ENCODE measurements at regions not wholly inside any gene's neighbourhood (a gene's known extent, or its start where the extent isn't known, plus 50 kb on each side); places are given as distances from the start of the nearest gene placed in this dataset.

DNA sequence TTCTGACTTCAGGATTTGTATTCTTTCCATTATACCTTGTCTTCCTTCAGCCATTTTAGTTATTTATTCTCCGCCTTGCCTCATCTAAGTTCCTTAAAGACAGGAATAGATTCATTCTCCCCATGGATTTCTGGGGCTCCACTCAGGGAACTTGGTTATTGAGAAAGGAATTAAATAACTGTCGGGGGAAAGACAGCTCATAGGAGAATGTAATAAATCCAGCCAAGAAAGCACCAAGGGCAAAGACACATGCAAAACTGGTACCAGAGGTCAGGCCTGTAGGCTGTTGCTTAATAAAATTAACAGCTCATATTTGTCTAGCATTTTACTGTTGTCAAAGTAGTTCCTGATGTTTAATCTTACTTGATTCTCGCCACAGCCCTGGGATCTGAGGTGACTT, 357.2 kb downstream of the TMEM38B start:
- DNase-seq (ENCODE audit: low read depth, low spot score): no peak
- Histone ChIP-seq H3K4me3 (no peak overlapping the region), H3K9ac (ENCODE audit: insufficient read length) (no peak overlapping the region), H3K9me3 (ENCODE audit: low read depth, low read length) (no peaks in the 10 kb centered on the region), H3K27ac (no peak overlapping the region), H3K36me3 (ENCODE audit: insufficient read depth, low read length) (no peaks in the 10 kb centered on the region)
- no peak for TF ChIP-seq EZH2 (IDR thresholded peaks at IDR 0.05)
- no peak for TF ChIP-seq POLR2AphosphoS5 (IDR thresholded peaks at IDR 0.05; ENCODE audit: borderline replicate concordance, low read depth, low read length)
- TF ChIP-seq FOXP2 (optimal IDR thresholded peaks at IDR 0.05; ENCODE audit: control extremely low read depth, extremely low read length, insufficient read depth): no peak

DNA sequence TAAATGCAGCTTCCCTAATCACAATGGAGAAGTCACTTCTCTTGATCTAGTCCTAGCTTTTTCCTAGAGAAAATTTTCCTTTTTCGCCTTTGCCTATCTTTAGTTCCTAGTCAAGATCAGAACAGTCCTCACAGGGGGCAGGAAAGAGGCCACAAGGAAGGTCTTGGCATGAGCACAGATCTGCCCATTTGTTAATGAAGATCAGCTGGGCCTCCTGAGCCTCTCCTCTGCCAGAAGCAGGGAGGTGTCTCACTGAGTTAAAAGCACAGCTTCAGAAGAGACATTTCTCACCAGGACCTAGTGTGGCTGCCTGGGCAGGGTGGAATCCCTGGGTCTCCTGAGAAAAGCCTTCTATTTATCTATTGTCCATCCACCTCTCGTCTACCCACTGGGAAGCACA, 357.8 kb downstream of the TMEM38B start:
- Histone ChIP-seq H3K4me3 (no peak overlapping the region), H3K27ac (no peak overlapping the region), H3K9ac (ENCODE audit: insufficient read length) (no peak overlapping the region), H3K9me3 (ENCODE audit: low read depth, low read length) (no peaks in the 10 kb centered on the region), H3K36me3 (ENCODE audit: insufficient read depth, low read length) (no peaks in the 10 kb centered on the region)
- no peak for DNase-seq (ENCODE audit: low read depth, low spot score)
- TF ChIP-seq FOXP2 (optimal IDR thresholded peaks at IDR 0.05; ENCODE audit: control extremely low read depth, extremely low read length, insufficient read depth) (no peak), EZH2 (IDR thresholded peaks at IDR 0.05) (no peak), POLR2AphosphoS5 (IDR thresholded peaks at IDR 0.05; ENCODE audit: borderline replicate concordance, low read depth, low read length) (no peak)

DNA sequence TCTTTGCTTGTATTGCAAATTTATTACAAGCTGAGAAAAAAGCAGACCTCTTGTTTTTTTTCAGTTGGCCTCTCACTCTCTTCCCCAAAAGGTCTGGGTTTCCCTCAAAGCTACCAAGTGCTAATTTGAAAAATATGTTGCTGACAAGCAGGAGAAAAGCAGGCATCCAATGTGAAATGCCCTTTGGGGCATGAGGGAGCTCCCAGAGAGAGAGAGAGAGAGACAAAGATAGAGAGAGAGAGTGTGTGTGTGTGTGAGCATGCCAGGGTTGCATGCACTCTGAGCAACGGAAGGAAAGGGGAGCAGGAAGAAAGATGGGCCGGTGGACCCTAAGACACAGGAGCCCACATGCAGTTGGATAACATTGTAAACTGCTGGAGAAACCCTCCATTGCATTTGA, 358.4 kb downstream of the TMEM38B start:
- no peak for TF ChIP-seq FOXP2 (optimal IDR thresholded peaks at IDR 0.05; ENCODE audit: control extremely low read depth, extremely low read length, insufficient read depth)
- TF ChIP-seq POLR2AphosphoS5 (IDR thresholded peaks at IDR 0.05; ENCODE audit: borderline replicate concordance, low read depth, low read length): no peak
- no peak for TF ChIP-seq EZH2 (IDR thresholded peaks at IDR 0.05)
- no peak overlapping the region for H3K4me3 ChIP-seq
- H3K9ac ChIP-seq (ENCODE audit: insufficient read length): no peak overlapping the region
- DNase-seq (ENCODE audit: low read depth, low spot score): no peak
- no peaks in the 10 kb centered on the region for H3K36me3 ChIP-seq (ENCODE audit: insufficient read depth, low read length)
- no peak overlapping the region for H3K27ac ChIP-seq
- no peaks in the 10 kb centered on the region for H3K9me3 ChIP-seq (ENCODE audit: low read depth, low read length)

DNA sequence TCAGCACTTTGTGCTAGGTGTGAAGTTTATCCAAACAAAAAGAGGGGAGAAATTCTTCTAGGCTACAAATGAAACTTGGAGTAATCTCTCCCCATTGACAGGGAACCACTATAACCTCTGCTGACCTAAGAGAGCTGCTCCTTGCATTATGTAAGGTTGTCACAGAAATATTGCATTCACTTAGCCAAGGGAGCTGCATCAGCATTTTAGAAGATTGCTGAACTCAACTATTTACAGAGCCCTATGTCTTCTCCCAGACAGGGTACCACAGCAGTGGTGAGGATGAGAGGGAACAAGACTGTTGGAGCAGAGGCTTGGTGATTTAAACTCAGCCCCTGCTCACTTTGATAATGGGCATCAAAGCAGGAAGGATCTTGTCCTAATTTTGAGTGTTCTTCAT, 362.0 kb downstream of the TMEM38B start:
- no peak overlapping the region for H3K27ac ChIP-seq
- no peak overlapping the region for H3K9ac ChIP-seq (ENCODE audit: insufficient read length)
- DNase-seq (ENCODE audit: low read depth, low spot score): no peak
- TF ChIP-seq FOXP2 (optimal IDR thresholded peaks at IDR 0.05; ENCODE audit: control extremely low read depth, extremely low read length, insufficient read depth) (no peak), POLR2AphosphoS5 (IDR thresholded peaks at IDR 0.05; ENCODE audit: borderline replicate concordance, low read depth, low read length) (no peak), EZH2 (IDR thresholded peaks at IDR 0.05) (no peak)
- no peak overlapping the region for H3K4me3 ChIP-seq
- no peaks in the 10 kb centered on the region for H3K36me3 ChIP-seq (ENCODE audit: insufficient read depth, low read length)
- no peaks in the 10 kb centered on the region for H3K9me3 ChIP-seq (ENCODE audit: low read depth, low read length)

DNA sequence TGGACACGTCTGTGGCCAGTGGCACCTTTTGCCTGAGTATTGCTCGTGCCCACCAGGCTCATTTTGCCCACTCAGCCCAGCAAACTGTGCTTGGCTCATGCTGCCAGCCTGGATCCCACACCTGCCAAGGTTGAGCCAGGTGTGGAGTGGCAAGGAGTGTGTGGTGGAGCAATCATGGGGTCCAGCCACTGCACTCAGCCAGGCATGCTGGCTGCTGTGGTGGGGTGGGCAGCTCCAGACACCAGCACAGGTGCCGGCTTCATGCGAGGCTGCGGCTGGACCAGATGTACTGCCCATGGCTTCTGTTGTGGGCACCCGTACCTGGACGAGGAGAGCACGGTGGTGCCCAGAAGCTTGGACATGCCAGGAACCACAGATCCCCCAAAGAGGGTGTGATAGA, 364.1 kb downstream of the TMEM38B start:
- TF ChIP-seq POLR2AphosphoS5 (IDR thresholded peaks at IDR 0.05; ENCODE audit: borderline replicate concordance, low read depth, low read length) (no peak), FOXP2 (optimal IDR thresholded peaks at IDR 0.05; ENCODE audit: control extremely low read depth, extremely low read length, insufficient read depth) (no peak), EZH2 (IDR thresholded peaks at IDR 0.05) (no peak)
- no peak overlapping the region for H3K9ac ChIP-seq (ENCODE audit: insufficient read length)
- no peaks in the 10 kb centered on the region for H3K9me3 ChIP-seq (ENCODE audit: low read depth, low read length)
- no peak for DNase-seq (ENCODE audit: low read depth, low spot score)
- H3K4me3 ChIP-seq: no peak overlapping the region
- H3K27ac ChIP-seq: no peak overlapping the region
- H3K36me3 ChIP-seq (ENCODE audit: insufficient read depth, low read length): no peaks in the 10 kb centered on the region

DNA sequence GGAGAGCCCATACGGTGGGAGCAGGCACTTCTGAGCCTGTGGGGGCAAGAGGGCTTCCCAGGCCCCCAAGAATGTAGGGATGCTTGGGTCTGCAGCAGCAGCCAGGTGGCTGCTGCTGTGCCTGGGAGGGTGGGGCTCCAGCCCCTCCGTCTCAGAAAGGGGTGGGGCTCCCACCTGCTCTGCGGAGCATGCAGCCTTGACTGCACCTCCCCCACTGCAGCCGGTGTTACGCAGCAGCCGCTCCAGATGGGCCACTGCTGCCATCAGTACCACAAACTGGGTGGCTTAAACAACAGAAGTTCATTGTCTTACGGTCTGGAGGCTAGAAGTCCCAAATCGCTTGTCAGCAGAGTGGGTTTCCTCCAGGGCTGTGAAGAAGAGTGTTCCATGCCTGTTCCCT, 365.5 kb downstream of the TMEM38B start:
- Histone ChIP-seq H3K9me3 (ENCODE audit: low read depth, low read length) (no peaks in the 10 kb centered on the region), H3K9ac (ENCODE audit: insufficient read length) (no peak overlapping the region), H3K4me3 (no peak overlapping the region), H3K27ac (no peak overlapping the region), H3K36me3 (ENCODE audit: insufficient read depth, low read length) (no peaks in the 10 kb centered on the region)
- no peak for TF ChIP-seq FOXP2 (optimal IDR thresholded peaks at IDR 0.05; ENCODE audit: control extremely low read depth, extremely low read length, insufficient read depth)
- TF ChIP-seq EZH2 (IDR thresholded peaks at IDR 0.05): no peak
- no peak for DNase-seq (ENCODE audit: low read depth, low spot score)

DNA sequence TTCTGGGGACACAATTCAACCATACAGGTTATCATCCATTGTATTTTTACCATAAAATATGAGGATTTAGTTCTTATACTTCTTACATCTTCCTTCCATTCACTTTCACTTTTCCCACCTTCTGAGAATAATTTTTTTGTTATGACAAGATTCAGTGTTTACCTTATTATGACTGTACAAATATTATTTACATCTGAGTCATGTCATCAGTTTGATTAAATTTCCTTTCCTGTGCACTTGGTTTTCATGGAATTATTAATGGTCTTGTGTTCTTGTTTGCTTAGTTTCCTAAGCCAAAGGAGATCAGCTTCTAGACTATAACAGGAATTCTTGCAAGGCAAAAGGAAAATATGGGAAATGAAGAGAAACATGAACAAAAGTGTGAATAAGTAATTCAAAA, 366.5 kb downstream of the TMEM38B start:
- Histone ChIP-seq H3K9me3 (ENCODE audit: low read depth, low read length) (no peaks in the 10 kb centered on the region), H3K27ac (no peak overlapping the region), H3K9ac (ENCODE audit: insufficient read length) (no peak overlapping the region), H3K36me3 (ENCODE audit: insufficient read depth, low read length) (no peaks in the 10 kb centered on the region), H3K4me3 (no peak overlapping the region)
- DNase-seq (ENCODE audit: low read depth, low spot score): no peak
- TF ChIP-seq FOXP2 (optimal IDR thresholded peaks at IDR 0.05; ENCODE audit: control extremely low read depth, extremely low read length, insufficient read depth): no peak
- TF ChIP-seq EZH2 (IDR thresholded peaks at IDR 0.05): no peak
- no peak for TF ChIP-seq POLR2AphosphoS5 (IDR thresholded peaks at IDR 0.05; ENCODE audit: borderline replicate concordance, low read depth, low read length)

DNA sequence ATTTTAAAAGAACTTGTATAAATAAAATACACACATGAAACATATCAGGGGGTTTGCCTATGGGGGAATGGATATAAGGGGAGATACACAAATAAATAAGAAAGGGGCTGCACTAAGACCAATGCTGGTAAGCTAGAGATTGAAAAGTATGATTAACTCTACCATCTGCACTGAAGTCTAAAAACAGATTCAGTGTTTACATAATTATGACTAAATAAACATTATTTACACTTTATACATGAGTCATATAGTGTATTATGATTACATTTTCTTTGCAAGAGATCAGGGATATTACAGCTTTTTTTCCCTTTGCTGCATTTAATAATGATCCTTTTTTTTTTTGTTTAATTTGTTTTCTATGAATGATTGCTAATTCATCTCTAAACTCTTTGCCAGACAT, 367.9 kb downstream of the TMEM38B start:
- no peaks in the 10 kb centered on the region for H3K36me3 ChIP-seq (ENCODE audit: insufficient read depth, low read length)
- H3K4me3 ChIP-seq: no peak overlapping the region
- no peak overlapping the region for H3K9ac ChIP-seq (ENCODE audit: insufficient read length)
- TF ChIP-seq POLR2AphosphoS5 (IDR thresholded peaks at IDR 0.05; ENCODE audit: borderline replicate concordance, low read depth, low read length) (no peak), EZH2 (IDR thresholded peaks at IDR 0.05) (no peak), FOXP2 (optimal IDR thresholded peaks at IDR 0.05; ENCODE audit: control extremely low read depth, extremely low read length, insufficient read depth) (no peak)
- DNase-seq (ENCODE audit: low read depth, low spot score): no peak
- no peaks in the 10 kb centered on the region for H3K9me3 ChIP-seq (ENCODE audit: low read depth, low read length)
- no peak overlapping the region for H3K27ac ChIP-seq

DNA sequence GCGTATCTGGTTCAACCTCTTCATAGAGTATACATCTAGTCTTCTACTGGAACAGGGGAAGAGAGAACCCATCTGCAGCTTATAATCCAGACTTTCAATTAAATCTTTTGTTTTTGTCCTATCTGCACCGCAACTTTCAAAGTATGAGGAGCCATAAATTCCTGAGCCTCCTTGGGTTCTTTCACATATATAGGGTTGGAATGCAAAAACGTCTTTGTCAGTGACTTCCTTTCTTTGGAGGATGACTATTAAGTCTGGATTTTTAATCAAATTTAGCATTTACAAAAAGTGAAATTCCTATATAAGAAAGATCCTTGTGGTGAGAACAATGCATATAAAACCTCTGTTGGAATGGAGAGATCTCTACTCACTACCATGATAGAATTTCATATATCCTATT, 370.8 kb downstream of the TMEM38B start:
- Histone ChIP-seq H3K9ac (ENCODE audit: insufficient read length) (no peak overlapping the region), H3K36me3 (ENCODE audit: insufficient read depth, low read length) (no peaks in the 10 kb centered on the region), H3K9me3 (ENCODE audit: low read depth, low read length) (no peaks in the 10 kb centered on the region), H3K4me3 (no peak overlapping the region), H3K27ac (no peak overlapping the region)
- DNase-seq (ENCODE audit: low read depth, low spot score): no peak
- no peak for TF ChIP-seq FOXP2 (optimal IDR thresholded peaks at IDR 0.05; ENCODE audit: control extremely low read depth, extremely low read length, insufficient read depth)
- TF ChIP-seq EZH2 (IDR thresholded peaks at IDR 0.05): no peak
- no peak for TF ChIP-seq POLR2AphosphoS5 (IDR thresholded peaks at IDR 0.05; ENCODE audit: borderline replicate concordance, low read depth, low read length)

Data from SK-N-MC (cell line).